Transverse colon (tissue), 3 donors: ENCODE measurements at regions not wholly inside any gene's neighbourhood (a gene's known extent, or its start where the extent isn't known, plus 50 kb on each side); places are given as distances from the start of the nearest gene placed in this dataset.

ENCODE experiments used
- POLR2A ChIP-seq: fragments of 450-650 bp; IDR thresholded peaks from one replicate; pipeline ENCODE4 v1.6.1; 2016; ENCODE audit warnings: antibody characterized with exemption, mild to moderate bottlenecking, moderate library complexity
- TF ChIP-seq, protein P1 (sequence below), 5 experiments: fragments of 200-600 bp in 3 of 5; fragments of 450-650 bp in 2 of 5; sonication (generic) in 3 of 5; IDR thresholded peaks; 1 replicate in 2 of 5; 2 replicates in 3 of 5; pipeline ENCODE4 v1.5.1; 2016 to 2017; ENCODE audit warnings: antibody characterized with exemption in 5 of 5, inconsistent platforms in 3 of 5, mild to moderate bottlenecking in 2 of 5, moderate library complexity in 1 of 5

GRCh38 chr3:101970212-101970611 is 120.9 kb downstream of the NFKBIZ start:
- TF ChIP-seq, protein P1, sequence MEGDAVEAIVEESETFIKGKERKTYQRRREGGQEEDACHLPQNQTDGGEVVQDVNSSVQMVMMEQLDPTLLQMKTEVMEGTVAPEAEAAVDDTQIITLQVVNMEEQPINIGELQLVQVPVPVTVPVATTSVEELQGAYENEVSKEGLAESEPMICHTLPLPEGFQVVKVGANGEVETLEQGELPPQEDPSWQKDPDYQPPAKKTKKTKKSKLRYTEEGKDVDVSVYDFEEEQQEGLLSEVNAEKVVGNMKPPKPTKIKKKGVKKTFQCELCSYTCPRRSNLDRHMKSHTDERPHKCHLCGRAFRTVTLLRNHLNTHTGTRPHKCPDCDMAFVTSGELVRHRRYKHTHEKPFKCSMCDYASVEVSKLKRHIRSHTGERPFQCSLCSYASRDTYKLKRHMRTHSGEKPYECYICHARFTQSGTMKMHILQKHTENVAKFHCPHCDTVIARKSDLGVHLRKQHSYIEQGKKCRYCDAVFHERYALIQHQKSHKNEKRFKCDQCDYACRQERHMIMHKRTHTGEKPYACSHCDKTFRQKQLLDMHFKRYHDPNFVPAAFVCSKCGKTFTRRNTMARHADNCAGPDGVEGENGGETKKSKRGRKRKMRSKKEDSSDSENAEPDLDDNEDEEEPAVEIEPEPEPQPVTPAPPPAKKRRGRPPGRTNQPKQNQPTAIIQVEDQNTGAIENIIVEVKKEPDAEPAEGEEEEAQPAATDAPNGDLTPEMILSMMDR (IDR thresholded peaks at IDR 0.05): no peak
- no peak for TF ChIP-seq POLR2A
